ENCODE measurements at regions not wholly inside any gene's neighbourhood (a gene's known extent, or its start where the extent isn't known, plus 50 kb on each side); places are given as distances from the start of the nearest gene placed in this dataset.
"Not testable (repeated sequence)": the region's sequence is repeated elsewhere in the genome, so short reads cannot be mapped to it uniquely, and the experiment has no call there.

DNA sequence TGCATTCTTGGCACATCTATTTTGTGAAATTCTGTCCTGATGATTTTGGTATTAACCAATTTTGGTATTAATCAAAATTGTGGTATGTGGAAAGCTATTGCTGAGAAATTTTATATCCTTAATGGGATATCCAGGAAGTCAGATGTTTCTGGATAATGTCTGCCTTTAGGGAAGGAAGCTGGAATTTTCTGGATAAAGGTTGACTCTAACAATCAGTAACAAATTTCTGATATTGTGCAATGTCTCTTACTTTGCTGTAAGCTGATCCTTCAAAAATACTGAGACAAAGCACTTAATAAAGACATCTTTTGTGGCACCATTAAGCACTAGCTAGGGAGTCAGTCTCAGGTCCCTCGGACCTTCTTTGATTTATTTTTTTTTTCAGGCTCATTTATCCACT is 100.8 kb upstream of the UGP2 start:
- no peak for DNase-seq

- no peak for DNase-seq
Measured at GRCh38 chr2:63741884-63742579, 99.7 kb upstream of the UGP2 start.

GRCh38 chr2:63742580-63742976 is 99.1 kb upstream of the UGP2 start:
- DNase-seq: no peak

GRCh38 chr2:63743170-63743981 is 98.3 kb upstream of the UGP2 start:
- no peak for DNase-seq

GRCh38 chr2:63743982-63744966 is 97.4 kb upstream of the UGP2 start:
- DNase-seq: no peak

- not testable (repeated sequence) for DNase-seq
Measured at GRCh38 chr2:63746548-63746947, 95.1 kb upstream of the UGP2 start.

GRCh38 chr2:63751901-63752300 is 89.8 kb upstream of the UGP2 start:
- no peak for DNase-seq

DNA sequence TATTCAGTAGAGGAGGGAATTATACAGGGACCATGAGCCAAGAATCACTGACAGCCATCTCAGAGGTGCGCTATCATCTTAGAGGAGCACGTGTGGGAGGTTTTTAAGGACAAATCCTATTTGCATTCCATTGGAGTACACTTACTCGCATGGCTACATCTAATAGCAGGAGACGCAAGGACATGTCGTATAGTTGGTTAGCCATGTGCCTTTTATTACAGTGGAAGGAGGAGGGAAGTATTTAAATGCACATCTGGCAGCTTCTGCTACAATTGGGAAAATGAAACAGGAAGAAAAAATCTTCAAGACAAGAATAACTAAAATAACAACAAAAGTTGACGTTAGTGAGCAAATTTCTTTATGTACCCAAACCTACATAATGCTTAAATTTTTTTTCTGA is 86.5 kb upstream of the UGP2 start:
- DNase-seq: no peak

GRCh38 chr2:63755965-63756364 is 85.7 kb upstream of the UGP2 start:
- DNase-seq: no peak

GRCh38 chr2:63763391-63763941 is 78.2 kb upstream of the UGP2 start:
- no peak for DNase-seq

DNA sequence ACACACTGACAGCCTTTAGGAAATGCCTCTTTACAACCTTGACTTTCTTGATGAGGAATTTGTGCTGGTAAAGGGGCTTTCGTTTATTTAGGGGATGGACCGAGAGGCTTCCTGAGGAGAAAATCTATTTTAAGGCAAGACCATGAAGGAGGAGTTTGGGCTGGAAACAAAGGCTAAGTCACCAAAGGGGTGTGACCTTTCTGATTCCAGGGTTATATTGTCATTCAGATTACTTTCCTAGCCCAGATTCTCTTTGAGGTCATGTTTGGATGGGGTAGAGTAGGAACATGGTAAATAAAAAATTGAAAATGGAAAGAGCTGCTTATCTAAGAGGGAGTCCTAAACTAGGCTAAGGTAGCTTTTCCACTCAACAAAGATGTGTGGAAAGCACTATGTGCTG is 77.1 kb upstream of the UGP2 start:
- DNase-seq: no peak

DNA sequence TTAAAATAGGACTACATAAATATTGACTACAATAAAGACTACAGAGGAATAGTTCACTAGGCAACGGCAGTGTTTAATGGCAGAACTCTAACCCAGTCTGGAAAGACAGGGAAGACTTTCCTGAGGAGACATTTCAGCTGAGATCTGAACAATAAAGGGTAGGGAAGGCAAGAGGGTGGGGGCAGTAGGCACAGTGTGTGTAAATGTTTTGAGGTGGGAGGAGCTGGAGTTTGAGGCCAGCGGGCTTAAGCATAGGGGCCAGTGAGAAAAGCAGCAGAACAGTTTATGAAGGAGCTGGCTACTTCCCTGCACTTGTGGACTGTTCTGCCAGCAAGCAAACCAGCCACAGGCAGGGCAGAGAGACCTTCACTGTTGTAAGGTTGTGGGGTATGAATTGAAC is 76.6 kb upstream of the UGP2 start:
- DNase-seq: no peak

DNA sequence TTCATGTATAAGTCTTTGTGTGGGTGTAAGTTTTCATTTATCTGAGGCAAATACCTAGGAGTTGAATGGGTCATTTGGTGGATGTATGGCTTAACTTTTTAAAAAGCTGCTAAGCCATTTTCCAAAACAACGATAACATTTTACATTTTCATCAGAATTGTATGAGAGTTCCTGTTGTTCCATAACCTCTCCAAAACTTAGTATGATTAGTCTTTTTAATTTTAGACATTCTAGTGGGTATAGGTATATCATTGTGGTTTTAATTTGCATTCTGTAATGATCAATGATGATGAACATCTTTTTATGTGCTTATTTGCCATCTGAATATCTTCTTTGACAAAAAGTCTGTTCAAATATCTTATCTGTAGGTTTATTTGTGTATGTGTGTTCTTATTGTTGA is 74.4 kb upstream of the UGP2 start:
- DNase-seq: no peak

DNA sequence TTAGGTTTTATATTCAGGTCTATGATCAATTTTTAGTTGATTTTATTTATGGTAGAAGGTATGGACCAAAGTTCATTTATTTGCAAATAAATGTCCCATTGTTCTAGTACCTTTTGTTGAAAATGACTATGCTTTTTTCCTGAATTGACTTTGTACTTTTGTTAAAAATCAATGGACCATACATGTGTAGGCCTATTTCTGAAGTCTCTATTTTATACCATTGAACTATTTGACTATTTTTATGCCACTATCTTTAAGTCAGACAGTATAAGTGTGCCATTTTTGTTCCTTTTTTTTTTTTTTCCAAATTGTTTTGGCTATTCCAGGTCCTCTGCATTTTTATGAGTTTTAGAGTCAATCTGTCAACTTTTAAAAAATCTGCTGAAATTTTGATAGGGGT is 73.6 kb upstream of the UGP2 start:
- no peak for DNase-seq

GRCh38 chr2:63769915-63770314 is 71.8 kb upstream of the UGP2 start:
- no peak for DNase-seq

DNA sequence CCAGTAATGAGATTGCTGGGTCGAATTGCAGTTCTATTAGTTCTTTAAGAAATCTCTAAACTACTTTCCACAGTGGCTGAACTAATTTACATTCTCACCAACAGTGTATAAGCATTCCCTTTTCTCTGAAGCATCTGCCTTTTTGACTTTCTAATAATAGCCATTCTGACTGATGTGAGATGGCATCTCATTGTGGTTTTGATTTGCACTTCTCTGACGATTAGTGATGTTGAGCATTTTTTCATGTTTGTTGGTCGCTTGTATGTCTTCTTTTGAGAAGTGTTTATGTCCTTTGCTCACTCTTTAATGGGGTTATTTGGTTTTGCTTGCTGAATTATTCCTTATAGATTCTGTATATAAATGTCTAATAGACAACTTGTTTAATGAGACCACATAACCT is 69.6 kb upstream of the UGP2 start:
- DNase-seq: no peak

DNA sequence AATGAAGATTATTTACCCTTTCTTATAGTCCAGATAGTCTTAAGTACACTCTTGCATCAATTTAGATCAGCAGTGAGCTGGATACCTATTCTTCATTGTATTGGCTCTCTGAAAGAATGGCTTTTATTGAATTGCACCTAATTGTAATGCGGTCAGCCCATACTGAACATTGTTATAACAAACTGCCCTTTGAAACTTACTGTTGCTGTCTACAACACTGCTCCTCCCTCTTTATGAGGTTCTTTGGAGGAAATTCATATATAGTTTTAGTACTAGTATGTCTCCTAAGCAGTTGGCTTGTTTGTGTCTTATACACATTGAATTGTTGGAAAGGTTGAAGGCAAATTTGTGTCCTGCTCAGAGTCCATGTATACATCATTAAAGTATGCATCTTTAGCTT is 66.5 kb upstream of the UGP2 start:
- no peak for DNase-seq

GRCh38 chr2:63776382-63776781 is 65.3 kb upstream of the UGP2 start:
- DNase-seq: no peak

DNA sequence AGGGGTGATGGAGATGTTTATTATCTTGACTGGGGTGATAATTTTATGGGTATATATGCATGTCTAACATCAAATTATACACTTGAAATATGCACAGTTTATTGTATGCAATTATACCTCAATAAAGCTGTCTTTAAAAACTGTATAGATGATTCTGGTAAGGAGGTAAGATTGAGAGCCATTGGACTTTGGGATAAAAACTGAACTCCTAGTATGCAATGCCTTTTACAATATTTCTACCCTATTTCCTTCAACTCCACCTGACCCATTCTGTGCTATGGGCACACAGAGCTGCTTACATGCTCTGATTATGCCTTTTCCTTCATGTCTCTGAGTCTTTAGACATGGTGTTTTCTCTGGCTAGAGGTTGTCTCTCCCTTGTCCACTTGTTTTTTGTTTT is 63.9 kb upstream of the UGP2 start:
- DNase-seq: no peak

DNA sequence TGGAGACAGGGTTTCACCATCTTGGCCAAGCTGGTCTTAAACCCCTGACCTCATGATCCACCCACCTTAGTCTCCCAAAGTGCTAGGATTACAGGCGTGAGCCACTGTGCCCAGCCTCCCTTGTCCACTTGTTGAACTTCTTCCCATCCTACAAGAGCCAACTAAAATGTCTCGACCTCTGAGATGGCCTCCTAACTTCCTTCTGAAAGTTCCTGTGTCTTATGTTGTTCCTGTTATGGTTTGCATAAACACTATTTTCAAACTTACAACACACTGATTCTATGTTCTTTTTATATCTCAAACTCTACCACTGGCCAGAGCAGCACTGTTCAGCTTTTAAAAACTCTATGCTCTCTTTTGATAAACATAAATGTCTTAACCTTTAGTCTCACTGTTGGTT is 63.3 kb upstream of the UGP2 start:
- no peak for DNase-seq

GRCh38 chr2:63780518-63781155 is 61.1 kb upstream of the UGP2 start:
- DNase-seq: no peak

GRCh38 chr2:63784461-63784860 is 57.2 kb upstream of the UGP2 start:
- DNase-seq: no peak

DNA sequence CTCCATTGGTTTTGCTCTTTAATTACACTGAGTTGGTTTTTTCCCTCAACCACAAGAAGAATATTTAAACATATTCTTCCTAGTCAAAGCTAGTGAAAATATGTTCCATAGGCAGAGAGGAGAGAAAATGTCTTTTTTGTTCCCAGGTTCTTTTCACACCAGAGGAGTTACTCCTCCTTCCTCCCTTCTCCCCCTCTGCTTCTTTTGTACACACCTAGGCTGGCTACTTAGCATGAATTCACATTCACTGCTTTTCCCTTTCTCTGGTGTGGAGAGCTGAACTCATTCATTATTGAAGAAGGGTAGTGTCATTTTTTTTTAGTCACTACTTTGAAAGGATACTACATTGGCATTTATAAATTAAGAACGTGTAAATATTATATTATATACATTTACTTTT is 56.6 kb upstream of the UGP2 start:
- no peak for DNase-seq
